Stimulated activated naive CD8-positive, alpha-beta T cell treated with anti-CD3 and anti-CD28 coated beads, Interleukin-15, amount 100 ng/mL, for 72 hours (primary cell): ENCODE measurements at regions not wholly inside any gene's neighbourhood (a gene's known extent, or its start where the extent isn't known, plus 50 kb on each side); places are given as distances from the start of the nearest gene placed in this dataset.

Experiments used
- ATAC-seq: fragments of 150-1000 bp; cut with Tn5 transposase; 2 replicates; pipeline ENCODE4 v1.10.0; 2021; ENCODE audit warnings: mild to moderate bottlenecking, moderate library complexity
- DNase-seq, 2 donors: peaks; one replicate each; pipeline ENCODE4 v3.0.0; 2021 to 2022
- H3K27ac Mint-ChIP-seq, 2 donors: one replicate each; pipeline ENCODE4 v1.8.0; 2022; ENCODE audit warnings: mild to moderate bottlenecking in 2 of 2, mixed read lengths in 2 of 2, moderate library complexity in 2 of 2
- H3K27me3 Mint-ChIP-seq: one replicate; pipeline ENCODE4 v1.8.0; 2022; ENCODE audit warnings: mixed read lengths
- H3K4me1 Mint-ChIP-seq: one replicate; pipeline ENCODE4 v1.8.0; 2022; ENCODE audit warnings: mild to moderate bottlenecking, mixed read lengths
- H3K4me3 Mint-ChIP-seq, 2 donors: one replicate each; pipeline ENCODE4 v1.8.0; 2022; ENCODE audit warnings: mild to moderate bottlenecking in 2 of 2, mixed read lengths in 2 of 2, moderate library complexity in 1 of 2
- H3K9me3 Mint-ChIP-seq, 2 donors: one replicate each; pipeline ENCODE4 v1.8.0; 2022; ENCODE audit warnings: mixed read lengths in 2 of 2

- Mint-ChIP-seq H3K9me3 (peaks cover 6 to 12% of the 10 kb centered on the region in 2 donors), H3K4me1 (no peaks in the 10 kb centered on the region), H3K4me3 (no peak overlapping the region), H3K27ac (no peak overlapping the region), H3K27me3 (no peaks in the 10 kb centered on the region)
- ATAC-seq = no peak
- no peak for DNase-seq
Measured at GRCh38 chr7:125773113-125773785, 843.6 kb upstream of the POT1 start.

- ATAC-seq = no peak
- H3K9me3 Mint-ChIP-seq = peaks cover 9 to 15% of the 10 kb centered on the region in 2 donors
- no peak overlapping the region for H3K4me3 Mint-ChIP-seq
- no peaks in the 10 kb centered on the region for H3K27me3 Mint-ChIP-seq
- DNase-seq = no peak
- no peaks in the 10 kb centered on the region for H3K4me1 Mint-ChIP-seq
- H3K27ac Mint-ChIP-seq = no peak overlapping the region
Measured at GRCh38 chr7:125747966-125748365, 818.3 kb upstream of the POT1 start.

GRCh38 chr7:125746510-125746909 lies 816.9 kb upstream of the POT1 start:
- H3K27ac Mint-ChIP-seq = no peak overlapping the region
- no peak for DNase-seq
- H3K4me3 Mint-ChIP-seq = no peak overlapping the region
- no peaks in the 10 kb centered on the region for H3K27me3 Mint-ChIP-seq
- H3K4me1 Mint-ChIP-seq = no peaks in the 10 kb centered on the region
- peaks cover 9 to 15% of the 10 kb centered on the region in 2 donors for H3K9me3 Mint-ChIP-seq
- no peak for ATAC-seq

GRCh38 chr7:125727215-125727614 lies 797.6 kb upstream of the POT1 start:
- no peak overlapping the region for H3K4me3 Mint-ChIP-seq
- ATAC-seq = no peak
- H3K27me3 Mint-ChIP-seq = no peaks in the 10 kb centered on the region
- no peaks in the 10 kb centered on the region for H3K4me1 Mint-ChIP-seq
- H3K9me3 Mint-ChIP-seq = peaks cover 0 to 14% of the 10 kb centered on the region in 2 donors
- no peak for DNase-seq
- no peak overlapping the region for H3K27ac Mint-ChIP-seq

- no peak for ATAC-seq
- no peak for DNase-seq
- Mint-ChIP-seq H3K4me3 (no peak overlapping the region), H3K9me3 (peaks cover 0 to 2% of the 10 kb centered on the region in 2 donors), H3K4me1 (no peaks in the 10 kb centered on the region), H3K27ac (no peak overlapping the region), H3K27me3 (no peaks in the 10 kb centered on the region)
Measured at GRCh38 chr7:125695626-125696025, 766.0 kb upstream of the POT1 start.

GRCh38 chr7:125683156-125683555 lies 753.5 kb upstream of the POT1 start:
- DNase-seq = no peak
- H3K9me3 Mint-ChIP-seq = peaks cover 7 to 19% of the 10 kb centered on the region in 2 donors
- no peak for ATAC-seq
- H3K27me3 Mint-ChIP-seq = no peaks in the 10 kb centered on the region
- no peak overlapping the region for H3K27ac Mint-ChIP-seq
- no peak overlapping the region for H3K4me3 Mint-ChIP-seq
- H3K4me1 Mint-ChIP-seq = no peaks in the 10 kb centered on the region

- peaks cover 7 to 14% of the 10 kb centered on the region in 2 donors for H3K9me3 Mint-ChIP-seq
- H3K27ac Mint-ChIP-seq = no peak overlapping the region
- DNase-seq (no peak), ATAC-seq (no peak)
- no peak overlapping the region for H3K4me3 Mint-ChIP-seq
- H3K4me1 Mint-ChIP-seq = no peaks in the 10 kb centered on the region
- H3K27me3 Mint-ChIP-seq = no peaks in the 10 kb centered on the region
Measured at GRCh38 chr7:125681508-125681907, 751.9 kb upstream of the POT1 start.

- no peak for ATAC-seq
- Mint-ChIP-seq H3K27me3 (no peaks in the 10 kb centered on the region), H3K4me3 (no peak overlapping the region), H3K27ac (no peak overlapping the region), H3K9me3 (peaks cover 7 to 9% of the 10 kb centered on the region in 2 donors), H3K4me1 (no peaks in the 10 kb centered on the region)
- no peak for DNase-seq
Measured at GRCh38 chr7:125678771-125679170, 749.1 kb upstream of the POT1 start.

GRCh38 chr7:125675640-125676039 lies 746.0 kb upstream of the POT1 start:
- Mint-ChIP-seq H3K27ac (no peak overlapping the region), H3K4me3 (no peak overlapping the region), H3K9me3 (no peaks in the 10 kb centered on the region), H3K27me3 (no peaks in the 10 kb centered on the region), H3K4me1 (no peaks in the 10 kb centered on the region)
- DNase-seq (no peak), ATAC-seq (no peak)

- Mint-ChIP-seq H3K27ac (no peak overlapping the region), H3K4me3 (no peak overlapping the region), H3K27me3 (no peaks in the 10 kb centered on the region), H3K9me3 (no peaks in the 10 kb centered on the region), H3K4me1 (no peaks in the 10 kb centered on the region)
- DNase-seq (no peak), ATAC-seq (no peak)
Measured at GRCh38 chr7:125675169-125675568, 745.5 kb upstream of the POT1 start.

- Mint-ChIP-seq H3K27me3 (no peaks in the 10 kb centered on the region), H3K4me3 (no peak overlapping the region)
- no peak for ATAC-seq
Measured at GRCh38 chr7:125670926-125671572, 741.4 kb upstream of the POT1 start.

GRCh38 chr7:125668321-125668993 lies 738.8 kb upstream of the POT1 start:
- H3K4me3 Mint-ChIP-seq = no peak overlapping the region
- no peak for ATAC-seq
- no peaks in the 10 kb centered on the region for H3K27me3 Mint-ChIP-seq
- no peak overlapping the region for H3K27ac Mint-ChIP-seq
- H3K4me1 Mint-ChIP-seq = no peaks in the 10 kb centered on the region
- H3K9me3 Mint-ChIP-seq = peaks cover 0 to 4% of the 10 kb centered on the region in 2 donors
- no peak for DNase-seq

More at GRCh38 chr7:125670926-125671572, 741.4 kb upstream of the POT1 start:
- H3K27ac Mint-ChIP-seq = no peak overlapping the region
- no peaks in the 10 kb centered on the region for H3K4me1 Mint-ChIP-seq
- no peak for DNase-seq
- peaks cover 0 to 4% of the 10 kb centered on the region in 2 donors for H3K9me3 Mint-ChIP-seq

- no peaks in the 10 kb centered on the region for H3K4me1 Mint-ChIP-seq
- no peak for ATAC-seq
- DNase-seq = no peak
- no peak overlapping the region for H3K27ac Mint-ChIP-seq
- H3K4me3 Mint-ChIP-seq = no peak overlapping the region
- H3K9me3 Mint-ChIP-seq = peaks cover 0 to 10% of the 10 kb centered on the region in 2 donors
- H3K27me3 Mint-ChIP-seq = no peaks in the 10 kb centered on the region
Measured at GRCh38 chr7:125664625-125665024, 735.0 kb upstream of the POT1 start.

GRCh38 chr7:125663961-125664360 lies 734.3 kb upstream of the POT1 start:
- no peak for ATAC-seq
- Mint-ChIP-seq H3K27me3 (no peaks in the 10 kb centered on the region), H3K4me1 (no peaks in the 10 kb centered on the region), H3K27ac (no peak overlapping the region), H3K9me3 (peaks cover under 1 to 10% of the 10 kb centered on the region in 2 donors), H3K4me3 (no peak overlapping the region)
- no peak for DNase-seq

GRCh38 chr7:125661677-125662076 lies 732.1 kb upstream of the POT1 start:
- Mint-ChIP-seq H3K27ac (no peak overlapping the region), H3K27me3 (no peaks in the 10 kb centered on the region), H3K4me3 (no peak overlapping the region), H3K4me1 (no peaks in the 10 kb centered on the region), H3K9me3 (peaks cover 5 to 11% of the 10 kb centered on the region in 2 donors)
- no peak for DNase-seq
- no peak for ATAC-seq

- H3K4me1 Mint-ChIP-seq = no peaks in the 10 kb centered on the region
- DNase-seq = no peak
- ATAC-seq = no peak
- no peak overlapping the region for H3K4me3 Mint-ChIP-seq
- H3K9me3 Mint-ChIP-seq = peaks cover 5 to 11% of the 10 kb centered on the region in 2 donors
- H3K27me3 Mint-ChIP-seq = no peaks in the 10 kb centered on the region
- H3K27ac Mint-ChIP-seq = no peak overlapping the region
Measured at GRCh38 chr7:125661006-125661405, 731.4 kb upstream of the POT1 start.
